DMS153 treated with DMSO at 0.1 percent for 48 hours (cell line): ENCODE measurements at regions not wholly inside any gene's neighbourhood (a gene's known extent, or its start where the extent isn't known, plus 50 kb on each side); places are given as distances from the start of the nearest gene placed in this dataset.

ENCODE experiments used
- DNase-seq: peaks from one replicate; lab custom pipeline; 2025; ENCODE audit not compliant: unreplicated experiment; lab: John Stamatoyannopoulos, UW

DNA sequence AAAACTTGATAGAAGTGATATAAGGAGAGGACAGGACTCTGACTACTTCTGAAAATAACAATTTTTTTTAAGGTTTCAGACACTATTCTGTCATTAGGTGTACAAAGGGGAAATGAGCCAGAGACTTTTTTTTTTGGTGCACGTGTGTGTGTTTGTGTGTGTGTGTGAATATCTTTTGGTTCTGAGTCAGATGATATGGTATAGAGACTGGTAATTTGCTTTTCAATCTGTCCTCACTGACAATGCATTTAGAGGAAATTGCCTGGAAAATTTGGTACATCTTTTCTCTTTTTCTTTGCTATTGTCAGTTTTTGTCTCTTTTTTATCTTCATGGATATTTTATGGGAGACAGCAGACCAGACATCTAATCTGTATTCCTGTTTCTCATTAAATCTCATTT is 59.3 kb downstream of the DDIT4L start:
- DNase-seq = no peak

- no peak for DNase-seq
Observed at GRCh38 chr4:100130491-100130890, 59.8 kb downstream of the DDIT4L start.

- no peak for DNase-seq
Observed at GRCh38 chr4:100129774-100130173, 60.5 kb downstream of the DDIT4L start.

DNA sequence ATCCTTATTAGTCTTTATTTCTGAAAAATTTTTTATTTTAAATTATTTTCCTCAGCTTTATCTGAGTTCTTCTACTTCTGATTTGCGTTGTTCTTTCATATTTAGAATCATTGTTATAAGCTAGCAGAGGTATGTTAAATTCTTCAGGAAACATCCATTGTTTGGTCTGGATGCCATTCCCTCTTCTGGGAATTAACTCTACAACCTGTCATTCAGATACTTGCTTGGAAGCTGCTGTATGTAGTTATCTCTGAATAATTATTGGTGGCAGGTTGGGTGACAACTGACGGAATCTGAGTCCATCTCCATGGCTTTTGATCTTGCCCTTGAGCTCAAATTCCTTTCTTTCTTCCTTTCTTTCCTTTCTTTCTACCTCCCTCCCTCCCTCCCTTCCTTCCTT is 61.9 kb downstream of the DDIT4L start:
- no peak for DNase-seq

DNA sequence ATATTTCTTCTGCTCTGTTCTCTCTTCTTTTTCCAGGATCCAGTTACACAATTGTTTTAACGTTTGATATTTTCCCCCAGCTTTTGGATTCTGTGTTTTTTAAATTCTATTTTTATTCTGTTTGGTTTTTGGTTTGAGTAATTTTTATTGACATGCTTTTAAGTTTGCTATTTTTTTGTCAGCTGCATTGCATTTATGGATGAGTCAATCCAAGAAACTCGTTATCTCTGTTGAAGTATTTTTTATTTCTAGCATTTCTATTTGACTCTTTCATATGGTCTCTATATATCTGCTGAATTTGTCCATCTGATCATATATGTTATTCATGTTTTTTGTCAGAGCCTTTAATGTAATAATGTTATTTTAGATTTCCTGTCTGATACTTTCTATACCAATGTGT is 65.6 kb downstream of the DDIT4L start:
- no peak for DNase-seq

- DNase-seq = no peak
Observed at GRCh38 chr4:100118181-100118580, 72.1 kb downstream of the DDIT4L start.

- DNase-seq = no peak
Observed at GRCh38 chr4:100117750-100118149, 72.5 kb downstream of the DDIT4L start.

- no peak for DNase-seq
Observed at GRCh38 chr4:100114909-100115308, 75.4 kb downstream of the DDIT4L start.

- no peak for DNase-seq
Observed at GRCh38 chr4:100113732-100114131, 76.5 kb downstream of the DDIT4L start.

- no peak for DNase-seq
Observed at GRCh38 chr4:100113096-100113495, 77.2 kb downstream of the DDIT4L start.

DNA sequence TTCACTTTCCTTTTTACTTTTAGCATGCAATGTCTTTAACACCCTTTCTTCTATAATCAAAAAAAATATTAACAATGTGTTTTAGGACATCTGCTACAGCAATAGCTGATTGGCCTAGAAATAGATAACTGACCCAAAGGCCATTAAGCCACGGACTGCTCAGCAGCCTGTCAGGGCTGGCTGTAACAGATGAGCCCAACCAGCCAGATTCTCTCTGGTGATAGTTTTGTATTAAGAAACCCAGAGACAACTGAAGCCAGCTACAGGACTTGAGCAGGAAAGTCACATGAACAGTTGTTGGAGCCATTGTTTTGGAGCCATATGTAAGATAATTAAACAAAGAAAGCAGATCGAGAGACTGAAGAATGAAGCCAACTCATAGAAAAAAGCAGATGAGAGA is 80.3 kb downstream of the DDIT4L start:
- DNase-seq = no peak

DNA sequence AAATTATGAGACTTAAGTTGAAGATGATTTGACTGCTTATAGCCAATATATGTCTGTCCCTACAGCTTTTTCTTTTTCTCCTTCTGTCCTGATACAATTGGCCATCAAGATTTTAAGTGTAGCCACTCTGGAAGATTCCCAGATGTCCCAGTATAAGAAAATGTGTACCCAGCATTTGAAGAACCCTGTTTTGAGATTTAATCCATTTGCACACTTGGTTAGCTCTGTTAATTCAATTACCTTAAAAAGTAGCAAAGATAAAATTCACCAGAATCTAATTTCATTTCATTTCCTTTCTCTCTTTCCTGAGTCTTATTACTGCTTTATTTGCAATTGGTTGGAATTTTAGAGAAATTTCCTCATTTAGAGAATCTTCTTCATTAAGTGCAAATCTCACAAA is 81.4 kb downstream of the DDIT4L start:
- no peak for DNase-seq

DNA sequence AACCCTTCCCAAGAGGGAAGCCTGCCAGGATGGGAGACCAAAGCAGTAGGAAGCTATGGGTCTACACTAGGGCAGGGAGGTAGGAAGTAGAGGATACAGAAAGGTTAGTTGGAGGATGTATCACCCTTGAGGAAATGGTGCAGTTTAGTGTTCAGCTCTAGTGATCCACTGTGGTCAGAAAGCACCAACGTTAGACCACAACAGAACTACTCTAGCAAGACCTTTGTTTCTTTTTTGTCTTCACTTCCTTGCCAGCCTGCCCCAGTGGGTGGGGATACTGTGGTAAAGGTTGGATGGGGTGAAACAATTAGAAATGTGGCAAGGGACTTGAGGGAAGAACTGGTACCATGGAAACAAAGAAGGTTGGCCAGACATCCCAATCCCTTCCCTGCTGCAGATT is 83.3 kb downstream of the DDIT4L start:
- no peak for DNase-seq

DNA sequence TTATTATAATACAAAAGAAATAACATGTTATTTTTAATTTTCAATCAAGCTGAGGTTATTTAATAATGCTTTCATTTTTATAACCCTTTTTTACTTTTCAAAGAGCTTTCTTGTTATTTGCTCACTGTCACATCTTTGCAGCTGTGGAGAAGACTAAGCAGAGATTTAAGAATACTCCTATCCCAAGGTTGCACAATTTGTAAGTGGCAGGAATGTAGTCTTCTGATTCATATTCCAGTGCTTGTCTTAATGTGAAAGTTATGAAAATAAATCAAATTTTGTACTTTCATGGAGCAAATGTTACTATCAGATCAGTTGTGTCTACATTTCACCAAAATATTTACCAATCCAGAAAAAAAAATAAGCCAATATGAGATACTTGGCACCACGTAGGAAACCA is 86.6 kb downstream of the DDIT4L start:
- no peak for DNase-seq

DNA sequence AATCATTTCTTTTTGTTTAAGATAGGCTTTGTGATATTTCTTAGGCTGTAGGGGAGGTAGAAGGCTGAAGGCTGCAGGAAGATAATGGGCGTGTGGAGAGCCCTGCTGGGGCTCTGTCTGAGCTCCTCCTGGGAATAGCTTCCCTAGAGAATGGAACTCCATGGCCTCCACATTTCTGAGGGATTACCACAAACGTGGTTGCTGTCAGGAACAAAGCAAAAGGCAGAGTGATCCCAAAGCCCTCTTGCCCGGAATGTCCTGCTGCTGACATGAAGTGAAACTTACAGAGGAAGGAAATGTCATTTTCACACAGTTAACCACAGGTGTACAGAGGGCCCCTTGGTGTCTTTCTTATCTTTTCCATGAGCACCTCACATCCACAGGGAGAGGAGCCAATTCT is 89.3 kb downstream of the DDIT4L start:
- DNase-seq = no peak

DNA sequence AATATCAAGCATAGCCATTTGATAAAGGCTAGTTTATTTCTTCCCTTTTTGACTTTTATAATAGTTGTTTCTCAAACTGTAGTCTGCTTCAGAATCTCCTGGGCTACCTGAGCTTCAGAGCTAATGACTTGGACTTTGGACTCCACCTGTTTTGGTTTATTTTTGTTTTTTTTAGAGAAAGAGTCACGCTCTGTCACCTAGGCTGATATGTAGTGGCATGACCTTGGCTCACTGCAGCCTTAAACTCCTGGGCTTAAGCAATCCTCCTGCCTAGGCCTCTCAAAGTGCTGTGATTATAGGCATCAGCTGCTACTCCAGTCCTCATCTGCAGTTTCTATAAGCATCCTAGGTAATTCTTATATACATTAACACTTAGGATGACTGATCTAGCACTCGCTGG is 90.5 kb downstream of the DDIT4L start:
- DNase-seq = no peak

DNA sequence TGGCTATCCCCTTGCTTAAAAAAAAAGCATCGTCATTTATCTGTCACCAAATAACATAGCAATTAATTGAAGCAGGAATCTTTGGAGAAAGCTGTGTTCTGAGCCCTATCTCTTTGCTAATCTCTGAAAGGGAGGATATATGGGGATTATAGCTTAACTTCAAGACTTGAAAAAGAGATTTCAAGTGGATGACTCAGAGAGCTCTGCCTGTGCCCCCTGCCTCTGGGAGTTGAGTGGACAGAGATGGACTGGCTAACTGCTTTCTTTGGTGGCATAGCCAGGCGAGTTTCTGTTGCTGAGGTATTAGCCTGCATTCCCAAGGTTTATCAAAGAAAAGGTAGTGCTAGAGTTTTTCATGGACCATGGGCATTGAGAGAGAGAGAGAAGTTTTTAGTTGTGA is 91.6 kb downstream of the DDIT4L start:
- DNase-seq = no peak

- no peak for DNase-seq
Observed at GRCh38 chr4:100098011-100098545, 92.2 kb downstream of the DDIT4L start.

GRCh38 chr4:100095729-100096595 is 94.3 kb downstream of the DDIT4L start:
- peak; percentile 44 for DNase-seq

DNA sequence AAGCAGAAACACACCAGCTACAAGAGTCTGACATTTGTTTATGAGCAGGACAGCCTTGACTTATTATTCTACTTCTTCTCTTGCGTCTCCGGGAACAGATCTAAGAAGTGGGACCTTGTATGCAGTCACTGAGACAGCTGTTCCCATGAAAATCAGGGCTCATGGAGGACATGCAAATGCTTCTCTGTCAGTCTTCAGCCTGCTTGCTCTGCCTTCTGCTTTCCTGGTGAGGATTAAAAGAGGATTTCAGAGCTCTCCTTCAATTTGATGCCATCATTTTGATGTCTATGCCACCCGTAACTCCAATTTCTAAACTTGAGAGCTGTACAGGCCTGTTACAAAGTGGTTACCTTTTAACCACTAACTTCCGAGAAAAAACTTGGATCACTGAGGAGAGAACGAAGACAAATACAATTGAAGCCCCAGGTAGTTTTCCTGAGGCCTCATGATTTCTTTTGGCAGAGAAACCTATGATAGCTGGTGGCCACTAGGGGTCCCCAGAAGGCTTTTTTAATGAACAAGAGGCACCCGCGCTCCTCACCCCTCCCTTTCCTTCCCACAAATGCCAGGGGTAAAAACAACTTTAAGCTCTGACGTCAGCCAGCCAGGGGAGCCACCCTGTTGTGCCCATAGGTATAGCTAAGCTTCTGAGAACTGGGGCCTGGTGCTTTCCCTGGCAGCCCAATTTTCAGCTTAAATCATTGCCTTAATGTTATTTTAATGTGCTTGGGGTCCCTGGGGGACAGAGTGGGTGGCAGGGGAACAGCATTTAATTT is 97.0 kb downstream of the DDIT4L start:
- peak; percentile 75 for DNase-seq

- no peak for DNase-seq
Observed at GRCh38 chr4:100087743-100088142, 102.5 kb downstream of the DDIT4L start.

DNA sequence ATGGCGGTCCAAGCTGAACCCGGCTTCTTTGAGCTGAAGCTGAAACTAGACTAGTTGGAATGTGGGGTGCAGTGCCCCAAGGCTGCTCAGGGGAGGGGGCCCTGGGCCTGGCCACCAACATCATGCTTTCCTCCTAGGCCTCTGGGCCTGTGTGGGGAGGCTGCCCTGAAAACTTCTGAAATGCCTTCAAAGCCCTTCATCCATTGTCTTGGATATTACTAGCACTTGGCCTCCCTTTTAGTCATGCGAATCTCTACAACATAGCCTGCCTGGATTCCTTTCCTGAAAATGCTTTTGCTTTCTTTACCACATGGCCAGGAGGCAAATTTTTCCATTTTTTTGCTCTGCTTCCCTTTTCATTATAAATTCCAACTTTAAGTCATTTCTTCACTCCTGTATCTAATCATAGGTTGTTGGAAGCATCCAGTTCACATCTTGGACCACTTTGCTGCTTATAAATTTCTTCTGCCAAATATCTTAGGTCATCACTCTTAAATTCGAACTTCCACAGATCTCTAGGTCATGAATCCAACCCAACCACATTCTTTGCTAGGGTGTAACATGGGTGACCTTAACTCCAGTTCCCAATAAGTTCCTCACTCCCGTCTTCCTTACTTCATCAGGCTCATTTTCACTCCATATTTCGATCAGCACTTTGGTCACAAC is 103.4 kb downstream of the DDIT4L start:
- DNase-seq = no peak
